SH-SY5Y (cell line): ENCODE measurements at regions not wholly inside any gene's neighbourhood (a gene's known extent, or its start where the extent isn't known, plus 50 kb on each side); places are given as distances from the start of the nearest gene placed in this dataset.

Source experiments
- GATA2 ChIP-seq: IDR thresholded peaks from 2 replicates; pipeline ENCODE4 v1.6.1; 2011; ENCODE audit warnings: mild to moderate bottlenecking, low read depth, low read length
- GATA3 ChIP-seq: IDR thresholded peaks from 2 replicates; pipeline ENCODE4 v1.6.1; 2011; ENCODE audit warnings: low read depth, mild to moderate bottlenecking, low read length, moderate library complexity

DNA sequence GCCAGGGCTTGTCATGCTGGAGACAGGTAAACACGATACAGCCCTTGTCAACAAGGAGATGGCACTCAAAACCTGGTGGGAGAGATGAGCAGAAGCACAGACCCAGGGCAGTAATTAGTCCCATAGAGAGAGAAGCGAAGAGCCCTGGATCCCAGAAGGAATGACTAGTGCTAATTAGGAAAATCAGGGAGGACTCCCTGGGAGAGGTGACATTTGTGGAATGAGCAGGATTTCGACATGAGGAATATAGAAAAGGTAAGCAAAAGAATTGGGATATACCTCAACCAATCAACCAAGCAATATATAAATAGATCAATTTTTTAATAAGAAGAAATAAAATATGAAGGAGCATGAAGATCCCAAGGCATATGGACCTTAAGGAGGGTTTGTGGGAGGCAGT lies 98.5 kb upstream of the GJB5 start:
- no peak for TF ChIP-seq GATA3
- TF ChIP-seq GATA2 = no peak
